GM23248 (cell line): ENCODE measurements at regions not wholly inside any gene's neighbourhood (a gene's known extent, or its start where the extent isn't known, plus 50 kb on each side); places are given as distances from the start of the nearest gene placed in this dataset.

Source experiments
- EZH2 ChIP-seq: fragments of 200-600 bp; sonication (generic); IDR thresholded peaks from 2 replicates; pipeline ENCODE4 v1.6.1; 2018; ENCODE audit warnings: antibody characterized with exemption, mild to moderate bottlenecking; ENCODE audit not compliant: insufficient read depth, poor library complexity, severe bottlenecking
- EZH2phosphoT487 ChIP-seq: fragments of 200-600 bp; sonication (generic); IDR thresholded peaks from 2 replicates; pipeline ENCODE4 v1.6.1; 2018; ENCODE audit warnings: antibody characterized with exemption, moderate library complexity, mild to moderate bottlenecking, low read depth; ENCODE audit not compliant: insufficient read depth

DNA sequence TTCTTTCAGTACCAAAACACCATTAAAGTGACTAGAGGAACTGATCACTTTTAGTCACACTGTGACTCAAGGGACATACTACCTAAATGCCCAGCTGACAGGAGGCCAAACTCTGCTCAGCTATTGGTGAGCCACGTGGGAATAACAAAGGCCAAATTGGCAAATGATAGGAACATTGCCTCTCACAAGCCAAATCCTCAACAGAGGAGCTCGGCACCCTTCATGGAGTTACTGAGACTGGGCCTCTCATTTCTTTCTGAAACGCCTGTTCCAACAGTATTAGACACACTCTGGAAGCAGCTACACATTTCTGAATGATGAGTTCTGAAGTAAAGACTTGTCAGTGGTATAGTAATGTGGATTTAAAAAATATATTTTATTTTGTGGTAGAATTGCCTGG is 166.0 kb upstream of the COL8A1 start:
- TF ChIP-seq EZH2, result no peak
- TF ChIP-seq EZH2phosphoT487, result no peak
